ENCODE measurements at regions not wholly inside any gene's neighbourhood (a gene's known extent, or its start where the extent isn't known, plus 50 kb on each side); places are given as distances from the start of the nearest gene placed in this dataset.

DNA sequence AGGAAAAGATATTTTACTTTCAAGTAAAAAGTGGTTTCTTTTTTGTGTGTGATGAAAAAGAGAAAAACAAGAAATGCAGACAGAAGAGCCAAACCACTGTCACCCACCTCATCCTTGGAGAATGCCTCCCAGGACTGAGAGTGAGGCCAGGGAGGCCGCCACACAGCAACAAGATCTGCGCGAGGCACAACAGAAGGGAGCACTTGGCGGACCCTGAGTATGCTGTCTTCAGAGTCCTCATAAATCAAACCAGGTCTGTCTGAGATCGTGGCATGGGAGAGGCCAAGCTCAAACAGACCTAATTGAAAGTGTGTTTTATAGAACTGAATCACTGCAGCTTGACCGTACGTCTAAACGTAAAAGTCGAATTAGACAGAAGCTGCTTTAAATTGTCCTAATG is 134.3 kb upstream of the VCX2 start:
- no peak for ATAC-seq
- H3K36me3 ChIP-seq (ENCODE audit: control insufficient read depth, insufficient read depth, low read length), result no peaks in the 10 kb centered on the region
- no TSS peak for BruUV-seq (replicated peaks)
- TF ChIP-seq POLR2AphosphoS5 (IDR thresholded peaks at IDR 0.05; ENCODE audit: low read depth, low read length) (no peak), TCF7L2 (IDR thresholded peaks at IDR 0.05; ENCODE audit: low read depth, low read length) (no peak), CTCF (IDR thresholded peaks at IDR 0.05) (no peak), SIN3A (IDR thresholded peaks at IDR 0.05; ENCODE audit: borderline replicate concordance, insufficient read depth, low read depth, low read length) (no peak)
- TF ChIP-seq, protein P1, sequence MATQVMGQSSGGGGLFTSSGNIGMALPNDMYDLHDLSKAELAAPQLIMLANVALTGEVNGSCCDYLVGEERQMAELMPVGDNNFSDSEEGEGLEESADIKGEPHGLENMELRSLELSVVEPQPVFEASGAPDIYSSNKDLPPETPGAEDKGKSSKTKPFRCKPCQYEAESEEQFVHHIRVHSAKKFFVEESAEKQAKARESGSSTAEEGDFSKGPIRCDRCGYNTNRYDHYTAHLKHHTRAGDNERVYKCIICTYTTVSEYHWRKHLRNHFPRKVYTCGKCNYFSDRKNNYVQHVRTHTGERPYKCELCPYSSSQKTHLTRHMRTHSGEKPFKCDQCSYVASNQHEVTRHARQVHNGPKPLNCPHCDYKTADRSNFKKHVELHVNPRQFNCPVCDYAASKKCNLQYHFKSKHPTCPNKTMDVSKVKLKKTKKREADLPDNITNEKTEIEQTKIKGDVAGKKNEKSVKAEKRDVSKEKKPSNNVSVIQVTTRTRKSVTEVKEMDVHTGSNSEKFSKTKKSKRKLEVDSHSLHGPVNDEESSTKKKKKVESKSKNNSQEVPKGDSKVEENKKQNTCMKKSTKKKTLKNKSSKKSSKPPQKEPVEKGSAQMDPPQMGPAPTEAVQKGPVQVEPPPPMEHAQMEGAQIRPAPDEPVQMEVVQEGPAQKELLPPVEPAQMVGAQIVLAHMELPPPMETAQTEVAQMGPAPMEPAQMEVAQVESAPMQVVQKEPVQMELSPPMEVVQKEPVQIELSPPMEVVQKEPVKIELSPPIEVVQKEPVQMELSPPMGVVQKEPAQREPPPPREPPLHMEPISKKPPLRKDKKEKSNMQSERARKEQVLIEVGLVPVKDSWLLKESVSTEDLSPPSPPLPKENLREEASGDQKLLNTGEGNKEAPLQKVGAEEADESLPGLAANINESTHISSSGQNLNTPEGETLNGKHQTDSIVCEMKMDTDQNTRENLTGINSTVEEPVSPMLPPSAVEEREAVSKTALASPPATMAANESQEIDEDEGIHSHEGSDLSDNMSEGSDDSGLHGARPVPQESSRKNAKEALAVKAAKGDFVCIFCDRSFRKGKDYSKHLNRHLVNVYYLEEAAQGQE (IDR thresholded peaks at IDR 0.05; ENCODE audit: insufficient read depth in 1 of 2, low read depth in 2 of 2, low read length in 1 of 2), result no peak
- in situ Hi-C loops (cut with HindIII; ENCODE audit: low pct_unique_long_range_greater_than_20kb, low sequenced_read_pairs) (no loop called here), intact Hi-C loops (cut with micrococcal nuclease; ENCODE audit: unreplicated experiment) (no loop called here)
- H3K27ac ChIP-seq (ENCODE audit: low read length), result no peak overlapping the region
- no peak overlapping the region for H3K4me3 ChIP-seq (ENCODE audit: low read depth in 2 of 2, low read length in 2 of 2)
- POLR2A ChIA-PET, result no interaction called here
- H3K4me1 ChIP-seq (ENCODE audit: control insufficient read depth, insufficient read depth, low read length), result no peaks in the 10 kb centered on the region
- H3K27me3 ChIP-seq (ENCODE audit: control insufficient read depth, insufficient read depth, low read length), result no peaks in the 10 kb centered on the region
- CTCF ChIA-PET, result no interaction called here
- no peak for DNase-seq (ENCODE audit: low read depth, low spot score)
- H3K9me3 ChIP-seq (ENCODE audit: control insufficient read depth, insufficient read depth, low read depth, low read length), result no peaks in the 10 kb centered on the region

DNA sequence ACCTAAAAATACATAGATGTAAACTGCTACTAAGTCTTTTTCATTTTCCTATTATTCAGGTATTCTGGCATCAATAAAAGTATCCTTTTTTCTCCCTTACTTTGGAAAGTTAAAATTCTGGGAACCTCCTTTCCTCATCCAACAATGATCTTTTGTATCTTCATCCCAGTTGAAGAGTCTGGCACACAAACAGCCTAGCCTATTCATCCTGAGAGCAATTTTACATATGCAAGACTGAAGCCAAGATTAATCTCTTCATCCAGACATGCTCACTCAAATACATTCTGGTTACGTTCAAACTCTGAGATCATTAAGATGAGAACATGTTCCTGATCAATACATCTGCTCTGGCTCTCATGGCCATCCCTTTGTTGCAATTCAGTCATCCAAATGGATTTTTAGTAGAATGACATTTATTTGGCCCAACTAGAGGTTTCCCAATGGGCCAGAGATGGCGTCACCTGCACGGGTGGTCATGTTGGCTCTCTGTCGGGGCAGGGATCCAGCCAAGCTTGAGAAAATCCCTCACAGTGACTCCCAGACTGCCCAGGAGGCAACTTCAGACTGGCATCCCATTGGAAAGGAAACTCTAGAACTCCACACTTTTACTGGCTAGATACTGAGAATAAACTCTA is 135.3 kb upstream of the VCX2 start:
- CTCF ChIA-PET, result no interaction called here
- Histone ChIP-seq H3K36me3 (ENCODE audit: control insufficient read depth, insufficient read depth, low read length) (no peaks in the 10 kb centered on the region), H3K4me1 (ENCODE audit: control insufficient read depth, insufficient read depth, low read length) (no peaks in the 10 kb centered on the region), H3K9me3 (ENCODE audit: control insufficient read depth, insufficient read depth, low read depth, low read length) (no peaks in the 10 kb centered on the region), H3K27me3 (ENCODE audit: control insufficient read depth, insufficient read depth, low read length) (no peaks in the 10 kb centered on the region), H3K4me3 (ENCODE audit: low read depth in 2 of 2, low read length in 2 of 2) (no peak overlapping the region), H3K27ac (ENCODE audit: low read length) (no peak overlapping the region)
- ATAC-seq, result no peak
- in situ Hi-C loops (cut with HindIII; ENCODE audit: low pct_unique_long_range_greater_than_20kb, low sequenced_read_pairs), result no loop called here
- BruUV-seq (replicated peaks), result no TSS peak
- TF ChIP-seq CTCF (IDR thresholded peaks at IDR 0.05), result no peak
- TF ChIP-seq, protein P1 (IDR thresholded peaks at IDR 0.05; ENCODE audit: insufficient read depth in 1 of 2, low read depth in 2 of 2, low read length in 1 of 2), result no peak
- no peak for TF ChIP-seq POLR2AphosphoS5 (IDR thresholded peaks at IDR 0.05; ENCODE audit: low read depth, low read length)
- TF ChIP-seq TCF7L2 (IDR thresholded peaks at IDR 0.05; ENCODE audit: low read depth, low read length), result no peak
- intact Hi-C loops (cut with micrococcal nuclease; ENCODE audit: unreplicated experiment), result no loop called here
- DNase-seq (ENCODE audit: low read depth, low spot score), result no peak
- POLR2A ChIA-PET, result no interaction called here

Measured in Panc1 (cell line).